PC-3 (cell line): ENCODE measurements at regions not wholly inside any gene's neighbourhood (a gene's known extent, or its start where the extent isn't known, plus 50 kb on each side); places are given as distances from the start of the nearest gene placed in this dataset.
A peak's percentile ranks its signal among the peaks of the same experiment; 100 is the strongest.

Source experiments
- ATAC-seq: fragments of 200-7000 bp; cut with Tn5 transposase; 2 replicates; pipeline ENCODE4 v1.9.1; 2020; ENCODE audit warnings: mild to moderate bottlenecking, moderate library complexity
- BruUV-seq: library from RNA; stranded (reverse); fragments of 400-500 nt; replicated peaks from 2 replicates; lab custom pipeline; 2021; lab: Mats Ljungman, UMichigan
- CTCF ChIA-PET: fragments of 300-600 bp; sonication (Branson Sonifier 250); formaldehyde crosslinking; loops from one replicate; lab custom pipeline; 2022; ENCODE audit warnings: antibody characterized with exemption; lab: Charles Lee
- POLR2A ChIA-PET: fragments of 300-600 bp; sonication (Branson Sonifier 250); formaldehyde crosslinking; loops from one replicate; lab custom pipeline; 2022; ENCODE audit warnings: antibody characterized with exemption; ENCODE audit not compliant: unreplicated experiment; lab: Charles Lee
- DNase-seq: peaks from one replicate; pipeline ENCODE4 v3.0.0-alpha.2; 2015
- H2AFZ ChIP-seq: fragments of 300-600 bp; sonication (generic); 2 replicates; pipeline ENCODE4 v1.6.0; 2016; ENCODE audit warnings: antibody characterized with exemption, low read length
- H3F3A ChIP-seq: fragments of 300-600 bp; sonication (generic); one replicate; pipeline ENCODE4 v1.6.0; 2017; ENCODE audit warnings: antibody characterized with exemption, low read length, control low read depth, mild to moderate bottlenecking; ENCODE audit not compliant: unreplicated experiment
- H3K27ac ChIP-seq: fragments of 300-600 bp; sonication (generic); 2 replicates; pipeline ENCODE4 v1.5.1; 2016; ENCODE audit warnings: mild to moderate bottlenecking, low read length
- H3K27me3 ChIP-seq: fragments of 300-600 bp; sonication (generic); 2 replicates; pipeline ENCODE4 v1.6.1; 2016; ENCODE audit warnings: low read length, mixed read lengths
- H3K36me3 ChIP-seq: fragments of 300-600 bp; sonication (generic); 2 replicates; pipeline ENCODE4 v1.6.1; 2016; ENCODE audit warnings: low read depth, mixed run types, low read length, mixed read lengths
- H3K4me1 ChIP-seq: fragments of 300-600 bp; sonication (generic); 2 replicates; pipeline ENCODE4 v1.5.1; 2016; ENCODE audit warnings: low read length; ENCODE audit not compliant: insufficient read depth
- H3K4me2 ChIP-seq: fragments of 300-600 bp; sonication (generic); 2 replicates; pipeline ENCODE4 v1.6.0; 2016; ENCODE audit warnings: low read length
- H3K4me3 ChIP-seq: fragments of 300-600 bp; sonication (generic); 2 replicates; pipeline ENCODE4 v1.5.1; 2016; ENCODE audit warnings: mild to moderate bottlenecking, low read length, mixed read lengths
- H3K79me2 ChIP-seq: fragments of 300-600 bp; sonication (generic); 2 replicates; pipeline ENCODE4 v1.6.1; 2017; ENCODE audit warnings: low read length, mixed read lengths
- H3K9ac ChIP-seq: fragments of 300-600 bp; sonication (generic); 2 replicates; pipeline ENCODE4 v1.6.0; 2016; ENCODE audit warnings: mild to moderate bottlenecking, low read length
- H3K9me2 ChIP-seq: fragments of 300-600 bp; sonication (generic); replicated peaks from 2 replicates; pipeline ENCODE4 v1.6.1; 2016; ENCODE audit warnings: mixed run types, low read length, mixed read lengths
- H3K9me3 ChIP-seq: fragments of 300-600 bp; sonication (generic); 2 replicates; pipeline ENCODE4 v1.6.1; 2016; ENCODE audit warnings: low read length, mixed read lengths
- H4K20me1 ChIP-seq: fragments of 300-600 bp; sonication (generic); 2 replicates; pipeline ENCODE4 v1.6.1; 2016; ENCODE audit warnings: low read length, mixed read lengths
- CTCF ChIP-seq: fragments of 300-600 bp; sonication (generic); conservative IDR thresholded peaks from 2 replicates; pipeline ENCODE4 v1.5.1; 2017; ENCODE audit warnings: antibody characterized with exemption, low read depth, mild to moderate bottlenecking, low read length
- EZH2 ChIP-seq: fragments of 300-600 bp; sonication (generic); IDR thresholded peaks from one replicate; pipeline ENCODE4 v1.6.1; 2017; ENCODE audit warnings: antibody characterized with exemption, mild to moderate bottlenecking, low read length; ENCODE audit not compliant: unreplicated experiment
- EZH2phosphoT487 ChIP-seq: fragments of 300-600 bp; sonication (generic); IDR thresholded peaks from 2 replicates; pipeline ENCODE4 v1.6.1; 2018; ENCODE audit warnings: mild to moderate bottlenecking, antibody characterized with exemption, low read length, borderline replicate concordance
- intact Hi-C: fragments of 100-400 bp; cut with micrococcal nuclease; formaldehyde crosslinking; loops from 2 replicates; pipeline ENCODE4 v1.9.0; 2023

- ChIA-PET POLR2A (no interaction called here), CTCF (no interaction called here)
- ATAC-seq: no peak
- Histone ChIP-seq H3K79me2 (no peaks in the 10 kb centered on the region), H3K4me2 (no peak overlapping the region), H3K27me3 (no peaks in the 10 kb centered on the region), H3K9ac (no peak overlapping the region), H3K9me3 (no peaks in the 10 kb centered on the region), H2AFZ (no peak overlapping the region), H3K4me1 (no peaks in the 10 kb centered on the region), H3K9me2 (no peaks in the 10 kb centered on the region), H3K4me3 (no peak overlapping the region), H4K20me1 (no peaks in the 10 kb centered on the region), H3K36me3 (no peaks in the 10 kb centered on the region), H3K27ac (no peak overlapping the region), H3F3A (no peaks in the 10 kb centered on the region)
- no peak for DNase-seq
- intact Hi-C loops: no loop called here
- TF ChIP-seq EZH2 (no peak), EZH2phosphoT487 (no peak), CTCF (no peak)
- no TSS peak for BruUV-seq
These were observed 379.1 kb upstream of the CCNH start for GRCh38 chr5:87791869-87792268.

DNA sequence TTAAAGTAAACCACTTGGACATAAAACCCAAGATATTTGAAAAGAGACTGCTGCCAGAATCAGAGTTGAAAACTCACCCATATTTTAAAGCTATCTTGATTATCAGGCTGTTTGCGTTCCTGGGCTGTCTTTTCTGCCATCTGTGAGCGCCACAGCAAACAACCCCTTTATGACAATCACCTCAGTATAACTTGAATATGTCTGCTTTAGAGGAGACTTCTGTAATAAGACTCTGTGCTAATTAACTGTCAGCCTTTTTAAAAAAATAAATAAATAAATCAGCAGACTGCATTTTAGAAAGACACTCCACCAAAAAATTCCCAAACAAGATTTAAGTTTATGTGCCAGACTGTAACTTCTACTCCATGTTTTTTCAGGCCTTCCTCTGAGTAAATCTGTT lies 375.7 kb upstream of the CCNH start:
- H3K9me2 ChIP-seq: no peaks in the 10 kb centered on the region
- H3K27me3 ChIP-seq: no peaks in the 10 kb centered on the region
- H3K27ac ChIP-seq: no peak overlapping the region
- no peak overlapping the region for H3K4me2 ChIP-seq
- intact Hi-C loops: loop anchor here (10.0 kb wide), 1 partner anchor 476 kb away; the partner anchor contains the start of gene TMEM161B
- no peaks in the 10 kb centered on the region for H3K36me3 ChIP-seq
- no peaks in the 10 kb centered on the region for H3F3A ChIP-seq
- BruUV-seq: no TSS peak
- H3K4me3 ChIP-seq: no peak overlapping the region
- H3K9ac ChIP-seq: no peak overlapping the region
- DNase-seq (no peak), ATAC-seq (no peak)
- no peaks in the 10 kb centered on the region for H3K4me1 ChIP-seq
- POLR2A ChIA-PET: no interaction called here
- H4K20me1 ChIP-seq: no peaks in the 10 kb centered on the region
- no peaks in the 10 kb centered on the region for H3K79me2 ChIP-seq
- TF ChIP-seq CTCF (no peak), EZH2phosphoT487 (no peak)
- H3K9me3 ChIP-seq: no peaks in the 10 kb centered on the region
- CTCF ChIA-PET: interaction anchor here (0.6 kb wide), 1 partner anchor 79 kb away, joined by 5 read pairs; no protein-coding TSS in a partner anchor
- H2AFZ ChIP-seq: 0 out of 2 replicates have a peak overlapping the region, but pooled peaks have one; percentile 13

- DNase-seq (no peak), ATAC-seq (no peak)
- no peaks in the 10 kb centered on the region for H3F3A ChIP-seq
- no peak for TF ChIP-seq EZH2phosphoT487
- no peak for TF ChIP-seq CTCF
- TF ChIP-seq EZH2: no peak
- no peak overlapping the region for H3K4me2 ChIP-seq
- no peak overlapping the region for H3K27ac ChIP-seq
- no peaks in the 10 kb centered on the region for H3K9me2 ChIP-seq
- H3K9ac ChIP-seq: no peak overlapping the region
- ChIA-PET POLR2A (no interaction called here), CTCF (interaction anchor here (0.6 kb wide), 1 partner anchor 80 kb away, joined by 5 read pairs; no protein-coding TSS in a partner anchor)
- no peaks in the 10 kb centered on the region for H3K27me3 ChIP-seq
- H3K4me3 ChIP-seq: no peak overlapping the region
- BruUV-seq: no TSS peak
- H3K79me2 ChIP-seq: no peaks in the 10 kb centered on the region
- no peaks in the 10 kb centered on the region for H4K20me1 ChIP-seq
- intact Hi-C loops: loop anchor here (10.0 kb wide), 1 partner anchor 477 kb away; the partner anchor contains the start of gene TMEM161B
- H2AFZ ChIP-seq: no peak overlapping the region
- no peaks in the 10 kb centered on the region for H3K36me3 ChIP-seq
- H3K4me1 ChIP-seq: no peaks in the 10 kb centered on the region
- H3K9me3 ChIP-seq: no peaks in the 10 kb centered on the region
These were observed 375.0 kb upstream of the CCNH start for GRCh38 chr5:87787625-87788256.
